B cell (primary cell): ENCODE measurements at regions not wholly inside any gene's neighbourhood (a gene's known extent, or its start where the extent isn't known, plus 50 kb on each side); places are given as distances from the start of the nearest gene placed in this dataset.

ENCODE experiments used
- CTCF ChIP-seq: fragments of 200-600 bp; IDR thresholded peaks from one replicate; pipeline ENCODE4 v1.8.0; 2022; ENCODE audit warnings: antibody characterized with exemption, mild to moderate bottlenecking
- EZH2 ChIP-seq: IDR thresholded peaks from 2 replicates; pipeline ENCODE4 v1.6.1; 2012; ENCODE audit warnings: borderline replicate concordance, low read depth, mild to moderate bottlenecking, moderate library complexity, low read length; ENCODE audit not compliant: insufficient read depth, poor library complexity, severe bottlenecking

GRCh38 chr6:44682987-44683779 lies 295.7 kb downstream of the CDC5L start:
- no peak for TF ChIP-seq CTCF
- TF ChIP-seq EZH2, result no peak
